CD4-positive, alpha-beta T cell treated with Interleukin-6 for 4 hours (primary cell): ENCODE measurements at regions not wholly inside any gene's neighbourhood (a gene's known extent, or its start where the extent isn't known, plus 50 kb on each side); places are given as distances from the start of the nearest gene placed in this dataset.

Experiments used
- DNase-seq: peaks from one replicate; pipeline ENCODE4 v3.0.0-alpha.2; 2020; ENCODE audit warnings: mixed read lengths

- no peak for DNase-seq
Observed at GRCh38 chr13:34046457-34046856, 228.5 kb downstream of the RFC3 start.

- no peak for DNase-seq
Observed at GRCh38 chr13:34048652-34049051, 230.7 kb downstream of the RFC3 start.

- DNase-seq, result no peak
Observed at GRCh38 chr13:34056733-34057258, 238.8 kb downstream of the RFC3 start.

GRCh38 chr13:34064456-34065205 is 246.7 kb downstream of the RFC3 start:
- no peak for DNase-seq

GRCh38 chr13:34065928-34066327 is 248.0 kb downstream of the RFC3 start:
- no peak for DNase-seq

GRCh38 chr13:34066344-34066743 is 248.4 kb downstream of the RFC3 start:
- DNase-seq, result no peak

GRCh38 chr13:34070006-34070405 is 252.1 kb downstream of the RFC3 start:
- DNase-seq, result no peak

- no peak for DNase-seq
Observed at GRCh38 chr13:34070544-34071303, 252.8 kb downstream of the RFC3 start.

GRCh38 chr13:34076319-34076718 is 258.4 kb downstream of the RFC3 start:
- no peak for DNase-seq

- DNase-seq, result no peak
Observed at GRCh38 chr13:34076943-34077703, 259.2 kb downstream of the RFC3 start.

- no peak for DNase-seq
Observed at GRCh38 chr13:34078334-34078999, 260.5 kb downstream of the RFC3 start.

GRCh38 chr13:34085204-34085603 is 267.3 kb downstream of the RFC3 start:
- no peak for DNase-seq

- DNase-seq, result no peak
Observed at GRCh38 chr13:34086281-34086680, 268.3 kb downstream of the RFC3 start.

GRCh38 chr13:34087791-34088190 is 269.8 kb downstream of the RFC3 start:
- DNase-seq, result no peak

- DNase-seq, result no peak
Observed at GRCh38 chr13:34103854-34104253, 285.9 kb downstream of the RFC3 start.

GRCh38 chr13:34104853-34105252 is 286.9 kb downstream of the RFC3 start:
- no peak for DNase-seq

- no peak for DNase-seq
Observed at GRCh38 chr13:34107806-34108205, 289.9 kb downstream of the RFC3 start.

- no peak for DNase-seq
Observed at GRCh38 chr13:34108410-34108809, 290.5 kb downstream of the RFC3 start.

GRCh38 chr13:34114581-34114980 is 296.6 kb downstream of the RFC3 start:
- no peak for DNase-seq

- no peak for DNase-seq
Observed at GRCh38 chr13:34116651-34117050, 298.7 kb downstream of the RFC3 start.

GRCh38 chr13:34124666-34125306 is 306.8 kb downstream of the RFC3 start:
- DNase-seq, result no peak

GRCh38 chr13:34127523-34127922 is 309.6 kb downstream of the RFC3 start:
- no peak for DNase-seq
